ENCODE measurements at regions not wholly inside any gene's neighbourhood (a gene's known extent, or its start where the extent isn't known, plus 50 kb on each side); places are given as distances from the start of the nearest gene placed in this dataset.
"Not testable (repeated sequence)": the region's sequence is repeated elsewhere in the genome, so short reads cannot be mapped to it uniquely, and the experiment has no call there.

DNA sequence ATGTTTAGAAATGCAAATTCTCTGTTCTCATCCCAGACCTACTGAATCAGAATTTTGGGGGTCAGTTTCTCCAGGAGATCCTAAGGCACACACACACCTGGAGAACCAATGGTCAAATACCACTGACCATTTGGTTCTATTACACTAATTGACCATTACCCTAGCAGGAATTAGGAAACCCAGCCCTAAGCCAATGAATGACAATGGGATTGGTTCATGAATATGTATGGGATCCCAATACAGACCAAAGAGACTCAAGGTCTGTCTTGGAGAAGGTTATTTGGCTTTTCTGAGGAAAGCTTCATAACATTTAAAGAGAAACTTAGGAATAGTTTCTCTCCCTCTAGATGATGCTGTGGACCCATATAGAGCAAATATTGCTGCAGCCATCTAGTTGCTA lies 317.0 kb downstream of the BMPER start:
- Histone ChIP-seq H3K4me3 (no peak overlapping the region), H3K27ac (no peak overlapping the region)
- TF ChIP-seq CTCF (IDR thresholded peaks at IDR 0.05), result no peak
- DNase-seq (ENCODE audit: low spot score), result no peak

DNA sequence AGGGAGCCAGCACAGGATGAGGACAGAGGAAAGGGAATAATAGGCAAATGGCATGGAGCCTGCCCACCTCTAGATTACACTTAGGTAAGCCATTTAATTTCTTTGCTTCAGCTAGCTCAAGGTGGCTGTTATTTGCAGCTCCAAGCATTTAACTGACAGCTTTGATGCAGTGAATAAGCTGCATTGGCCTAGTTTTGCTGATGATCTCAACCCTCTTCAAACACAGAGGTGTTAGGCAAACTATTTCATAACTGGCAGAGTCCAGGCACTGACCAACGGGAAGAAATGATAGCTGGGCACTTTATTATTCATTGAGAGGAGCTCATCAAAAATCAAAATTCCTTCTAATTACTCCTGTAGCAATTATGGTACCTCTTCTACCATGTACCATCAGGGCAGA lies 317.4 kb downstream of the BMPER start:
- no peak for DNase-seq (ENCODE audit: low spot score)
- Histone ChIP-seq H3K27ac (no peak overlapping the region), H3K4me3 (no peak overlapping the region)
- TF ChIP-seq CTCF (IDR thresholded peaks at IDR 0.05), result no peak

GRCh38 chr7:34224281-34224680 lies 318.9 kb downstream of the BMPER start:
- Histone ChIP-seq H3K27ac (no peak overlapping the region), H3K4me3 (no peak overlapping the region)
- TF ChIP-seq CTCF (IDR thresholded peaks at IDR 0.05), result no peak
- no peak for DNase-seq (ENCODE audit: low spot score)

DNA sequence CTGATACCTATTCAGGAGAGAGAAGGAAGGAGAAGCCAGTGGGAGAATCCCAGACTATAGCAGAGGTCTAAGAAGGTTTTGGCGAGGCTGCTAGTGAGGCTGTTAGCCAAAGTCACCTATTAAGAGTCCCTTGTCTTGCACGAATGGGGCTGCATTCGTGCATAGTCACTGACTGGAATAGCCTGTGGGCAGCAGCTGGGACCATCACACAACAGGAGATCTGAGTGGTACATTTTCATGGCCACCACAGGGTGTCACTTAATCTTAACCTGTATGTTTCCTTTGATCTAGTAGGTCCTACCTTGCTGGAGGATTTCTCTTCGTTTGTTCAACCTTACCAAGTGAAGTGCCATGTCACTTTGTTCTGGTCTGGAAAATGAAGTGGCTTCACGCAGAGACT lies 319.9 kb downstream of the BMPER start:
- DNase-seq (ENCODE audit: low spot score), result no peak

GRCh38 chr7:34227525-34227924 lies 322.2 kb downstream of the BMPER start:
- no peak overlapping the region for H3K4me3 ChIP-seq
- DNase-seq (ENCODE audit: low spot score), result no peak
- no peak for TF ChIP-seq CTCF (IDR thresholded peaks at IDR 0.05)
- H3K27ac ChIP-seq, result no peak overlapping the region

More for the DNA sequence above, 319.9 kb downstream of the BMPER start:
- Histone ChIP-seq H3K4me3 (no peak overlapping the region), H3K27ac (no peak overlapping the region)
- no peak for TF ChIP-seq CTCF (IDR thresholded peaks at IDR 0.05)

- not testable (repeated sequence) for H3K4me3 ChIP-seq; H3K27ac ChIP-seq; DNase-seq (ENCODE audit: low spot score)
Observed at GRCh38 chr7:34235101-34235500, 329.8 kb downstream of the BMPER start.

GRCh38 chr7:34236057-34236456 lies 330.7 kb downstream of the BMPER start:
- Histone ChIP-seq H3K4me3 (no peak overlapping the region), H3K27ac (no peak overlapping the region)
- no peak for TF ChIP-seq CTCF (IDR thresholded peaks at IDR 0.05)
- DNase-seq (ENCODE audit: low spot score), result no peak
